Osteoblast (primary cell): ENCODE measurements at regions not wholly inside any gene's neighbourhood (a gene's known extent, or its start where the extent isn't known, plus 50 kb on each side); places are given as distances from the start of the nearest gene placed in this dataset.
A peak's percentile ranks its signal among the peaks of the same experiment; 100 is the strongest.
"Not testable (repeated sequence)": the region's sequence is repeated elsewhere in the genome, so short reads cannot be mapped to it uniquely, and the experiment has no call there.

ENCODE experiments used
- DNase-seq: peaks from one replicate; pipeline ENCODE4 v3.0.0; 2011; ENCODE audit warnings: low spot score, mixed read lengths; ENCODE audit not compliant: insufficient read length; ENCODE audit errors: missing footprints
- H2AFZ ChIP-seq: 2 replicates; pipeline ENCODE4 v1.6.0; 2011; ENCODE audit warnings: mild to moderate bottlenecking, low read length
- H3K27ac ChIP-seq: 2 replicates; pipeline ENCODE4 v1.5.1; 2011; ENCODE audit warnings: mild to moderate bottlenecking, low read depth, low read length, moderate library complexity
- H3K27me3 ChIP-seq: 2 replicates; pipeline ENCODE4 v1.6.0; 2012; ENCODE audit warnings: mild to moderate bottlenecking, control low read depth, inconsistent platforms, low read length, moderate library complexity; ENCODE audit not compliant: insufficient read depth
- H3K36me3 ChIP-seq: 2 replicates; pipeline ENCODE4 v1.5.1; 2011; ENCODE audit warnings: mild to moderate bottlenecking, low read length, control low read depth, moderate library complexity; ENCODE audit not compliant: insufficient read depth
- H3K4me1 ChIP-seq: 2 replicates; pipeline ENCODE4 v1.5.1; 2011; ENCODE audit warnings: mild to moderate bottlenecking, low read length, control low read depth, moderate library complexity; ENCODE audit not compliant: insufficient read depth
- H3K4me2 ChIP-seq: 2 replicates; pipeline ENCODE4 v1.6.0; 2011; ENCODE audit warnings: mild to moderate bottlenecking, low read length; ENCODE audit not compliant: insufficient read depth
- H3K4me3 ChIP-seq: fragments of 200-600 bp; sonication (generic); 3 replicates; pipeline ENCODE4 v1.5.1; 2012; ENCODE audit warnings: mild to moderate bottlenecking, low read length, inconsistent platforms; ENCODE audit not compliant: insufficient read depth
- H3K79me2 ChIP-seq: 2 replicates; pipeline ENCODE4 v1.6.0; 2012; ENCODE audit warnings: mild to moderate bottlenecking, low read length, control low read depth, inconsistent platforms; ENCODE audit not compliant: insufficient read depth
- H3K9me3 ChIP-seq: 2 replicates; pipeline ENCODE4 v1.5.1; 2011; ENCODE audit warnings: low read depth, low read length, control low read depth
- H4K20me1 ChIP-seq: 2 replicates; pipeline ENCODE4 v1.6.0; 2012; ENCODE audit warnings: mild to moderate bottlenecking, low read length, control low read depth; ENCODE audit not compliant: insufficient read depth
- TF ChIP-seq, protein P1 (sequence below): IDR thresholded peaks from 2 replicates; pipeline ENCODE4 v1.5.1; 2011; ENCODE audit warnings: mild to moderate bottlenecking, low read depth, low read length, moderate library complexity; ENCODE audit errors: extremely low read depth

DNA sequence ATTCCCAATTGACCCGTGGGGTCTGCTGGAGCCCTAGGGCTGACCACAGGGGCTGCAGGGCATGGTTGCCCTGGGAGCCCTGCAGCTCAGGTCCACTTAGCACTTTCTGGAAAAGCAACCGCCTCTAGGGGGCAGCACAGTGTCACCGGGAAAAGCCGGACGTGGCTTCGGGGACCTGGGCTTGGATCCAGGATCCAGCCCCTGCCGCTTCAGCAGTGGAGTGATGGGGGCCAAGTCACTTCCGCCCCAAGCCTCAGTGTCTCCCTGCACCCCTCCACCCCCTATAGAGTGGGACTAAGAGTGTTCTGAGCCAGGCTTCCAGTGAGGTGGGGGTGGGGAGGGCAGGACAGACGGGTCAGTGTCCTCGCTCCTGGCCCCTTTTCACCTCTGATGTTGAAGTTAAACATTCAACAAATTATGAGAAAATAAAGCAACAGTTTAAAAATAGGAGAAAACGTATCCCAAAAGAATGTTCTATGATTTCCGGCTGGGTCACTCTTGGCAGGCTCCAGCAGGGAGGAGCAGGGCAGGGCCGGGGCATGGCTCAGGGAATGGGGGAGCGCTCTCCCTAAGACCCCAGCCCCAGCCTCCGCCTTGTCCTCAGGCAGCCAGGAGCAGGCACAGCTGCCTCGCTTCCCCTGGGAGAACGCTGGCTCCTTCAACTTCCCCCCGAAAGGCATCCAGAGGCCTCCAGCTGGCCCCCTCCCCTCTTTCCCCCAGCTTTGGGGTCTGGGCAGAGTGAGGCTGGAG lies 96.5 kb upstream of the FGF3 start:
- no peaks in the 10 kb centered on the region for H4K20me1 ChIP-seq
- no peaks in the 10 kb centered on the region for H3K36me3 ChIP-seq
- DNase-seq: peak; percentile 98
- H3K4me1 ChIP-seq: peaks cover 18% of the 10 kb centered on the region
- H3K4me2 ChIP-seq: peak overlapping the region; percentile 75
- H3K4me3 ChIP-seq: peak overlapping the region; percentile 64
- H2AFZ ChIP-seq: peak overlapping the region; percentile 65
- H3K9me3 ChIP-seq: no peaks in the 10 kb centered on the region
- TF ChIP-seq, protein P1, sequence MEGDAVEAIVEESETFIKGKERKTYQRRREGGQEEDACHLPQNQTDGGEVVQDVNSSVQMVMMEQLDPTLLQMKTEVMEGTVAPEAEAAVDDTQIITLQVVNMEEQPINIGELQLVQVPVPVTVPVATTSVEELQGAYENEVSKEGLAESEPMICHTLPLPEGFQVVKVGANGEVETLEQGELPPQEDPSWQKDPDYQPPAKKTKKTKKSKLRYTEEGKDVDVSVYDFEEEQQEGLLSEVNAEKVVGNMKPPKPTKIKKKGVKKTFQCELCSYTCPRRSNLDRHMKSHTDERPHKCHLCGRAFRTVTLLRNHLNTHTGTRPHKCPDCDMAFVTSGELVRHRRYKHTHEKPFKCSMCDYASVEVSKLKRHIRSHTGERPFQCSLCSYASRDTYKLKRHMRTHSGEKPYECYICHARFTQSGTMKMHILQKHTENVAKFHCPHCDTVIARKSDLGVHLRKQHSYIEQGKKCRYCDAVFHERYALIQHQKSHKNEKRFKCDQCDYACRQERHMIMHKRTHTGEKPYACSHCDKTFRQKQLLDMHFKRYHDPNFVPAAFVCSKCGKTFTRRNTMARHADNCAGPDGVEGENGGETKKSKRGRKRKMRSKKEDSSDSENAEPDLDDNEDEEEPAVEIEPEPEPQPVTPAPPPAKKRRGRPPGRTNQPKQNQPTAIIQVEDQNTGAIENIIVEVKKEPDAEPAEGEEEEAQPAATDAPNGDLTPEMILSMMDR: peak; percentile 80
- H3K27ac ChIP-seq: peak overlapping the region; percentile 85
- H3K79me2 ChIP-seq: no peaks in the 10 kb centered on the region
- peaks cover 4% of the 10 kb centered on the region for H3K27me3 ChIP-seq

DNA sequence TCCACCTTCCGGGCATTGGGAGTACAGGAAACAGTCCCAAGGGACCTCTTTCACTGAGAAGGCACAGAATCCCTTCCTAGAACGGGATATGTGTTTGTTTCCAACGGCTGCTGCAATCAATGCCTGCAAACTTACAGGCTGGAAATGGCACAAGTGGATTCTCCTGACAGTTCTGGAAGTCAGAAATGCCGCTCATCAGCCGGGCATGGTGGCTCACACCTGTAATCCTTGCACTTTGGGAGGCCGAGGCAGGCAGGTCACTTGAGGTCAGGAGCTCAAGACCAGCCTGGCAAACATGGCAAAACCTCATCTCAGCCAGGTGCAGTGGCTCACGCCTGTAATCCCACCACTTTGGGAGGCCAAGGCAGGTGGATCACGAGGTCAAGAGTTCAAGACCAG lies 97.0 kb upstream of the FGF3 start:
- peak overlapping the region; percentile 75 for H3K4me2 ChIP-seq
- peak overlapping the region; percentile 65 for H2AFZ ChIP-seq
- not testable (repeated sequence) for H3K27me3 ChIP-seq, H3K79me2 ChIP-seq, H4K20me1 ChIP-seq, H3K36me3 ChIP-seq, H3K9me3 ChIP-seq
- H3K4me1 ChIP-seq: peaks cover 18% of the 10 kb centered on the region
- peak; percentile 87 for DNase-seq
- H3K27ac ChIP-seq: peak overlapping the region; percentile 85
- peak overlapping the region; percentile 64 for H3K4me3 ChIP-seq

DNA sequence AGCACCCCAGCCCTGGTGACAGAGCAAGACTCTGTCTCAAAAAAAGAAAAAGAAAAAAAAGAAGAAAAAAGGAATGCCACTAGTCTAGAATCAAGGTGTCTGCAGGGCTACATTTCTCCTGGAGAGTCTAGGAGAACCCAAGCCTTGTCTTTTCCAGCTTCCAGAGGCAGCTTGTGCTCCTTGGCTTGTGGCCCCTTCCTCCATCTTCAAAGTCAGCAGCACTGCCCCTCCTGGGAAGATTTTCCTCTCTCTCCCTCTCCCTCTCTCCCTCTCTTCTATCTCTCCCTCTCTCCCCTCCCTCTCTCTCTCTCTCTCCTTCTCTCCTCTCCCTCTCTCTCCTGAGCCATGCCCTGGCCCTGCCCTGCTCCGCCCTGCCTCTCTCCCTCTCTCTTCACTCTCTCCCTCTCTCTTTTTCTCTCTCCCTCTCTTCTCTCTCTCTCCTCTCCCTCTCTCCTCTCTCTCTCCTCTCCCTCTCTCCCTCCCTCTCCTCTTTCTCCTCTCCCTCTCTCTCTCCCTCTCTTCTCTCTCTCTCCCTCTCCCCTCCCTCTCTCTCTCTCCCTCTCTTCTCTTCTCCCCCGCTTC lies 97.7 kb upstream of the FGF3 start:
- Histone ChIP-seq H3K4me3 (no peak overlapping the region), H3K79me2 (no peaks in the 10 kb centered on the region), H3K27me3 (peaks cover 4% of the 10 kb centered on the region), H3K4me1 (peaks cover 18% of the 10 kb centered on the region), H3K27ac (no peak overlapping the region), H3K36me3 (no peaks in the 10 kb centered on the region), H3K9me3 (no peaks in the 10 kb centered on the region), H3K4me2 (no peak overlapping the region), H2AFZ (no peak overlapping the region), H4K20me1 (no peaks in the 10 kb centered on the region)
- TF ChIP-seq, protein P1: no peak
- no peak for DNase-seq

DNA sequence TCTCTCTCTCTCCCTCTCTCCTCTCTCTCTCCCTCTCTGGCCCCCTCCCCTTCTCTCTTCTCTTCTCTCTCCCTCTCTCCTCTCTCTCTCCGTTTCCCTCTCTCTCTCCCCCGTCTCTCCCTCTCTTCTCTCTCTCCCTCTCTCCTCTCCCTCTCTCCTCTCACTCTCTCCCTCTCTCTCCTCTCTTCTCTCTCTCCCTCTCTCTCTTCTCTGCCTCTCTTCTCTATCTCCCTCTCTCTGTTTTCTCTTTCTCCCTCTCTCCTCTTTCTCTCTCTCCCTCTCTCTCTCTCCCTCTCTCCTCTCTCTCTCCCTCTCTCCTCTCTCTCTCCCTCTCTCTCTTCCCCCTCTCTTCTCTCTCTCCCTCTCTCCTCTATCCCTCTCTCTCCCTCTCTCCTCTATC lies 98.3 kb upstream of the FGF3 start:
- H3K4me1 ChIP-seq: peaks cover 18% of the 10 kb centered on the region

More for the DNA sequence above, 98.3 kb upstream of the FGF3 start:
- Histone ChIP-seq H3K27ac (no peak overlapping the region), H3K9me3 (no peaks in the 10 kb centered on the region), H2AFZ (no peak overlapping the region), H3K27me3 (peaks cover 4% of the 10 kb centered on the region), H3K36me3 (no peaks in the 10 kb centered on the region), H4K20me1 (no peaks in the 10 kb centered on the region), H3K79me2 (no peaks in the 10 kb centered on the region), H3K4me3 (no peak overlapping the region), H3K4me2 (no peak overlapping the region)
- TF ChIP-seq, protein P1: no peak
- no peak for DNase-seq
